H1 (cell line): ENCODE measurements at regions not wholly inside any gene's neighbourhood (a gene's known extent, or its start where the extent isn't known, plus 50 kb on each side); places are given as distances from the start of the nearest gene placed in this dataset.

Experiments
- CTCF ChIA-PET: fragments of 300-600 bp; sonication (Branson Sonifier 250); formaldehyde crosslinking; loops from one replicate; lab custom pipeline; 2021; ENCODE audit not compliant: partially characterized antibody; lab: Charles Lee
- POLR2A ChIA-PET: fragments of 300-600 bp; sonication (Branson Sonifier 250); formaldehyde crosslinking; loops from one replicate; lab custom pipeline; 2021; ENCODE audit warnings: inconsistent platforms; ENCODE audit not compliant: partially characterized antibody; lab: Charles Lee
- DNase-seq, 2 experiments: peaks; one replicate each; pipeline versions ENCODE4 v3.0.0 to v3.0.0-alpha.2; 2010 to 2022; ENCODE audit warnings: low spot score in 2 of 2, low read depth in 1 of 2, mixed read lengths in 1 of 2
- FAIRE-seq: peaks from 2 replicates; lab custom pipeline; 2011; peaks lifted over from hg19 to GRCh38; lab: Jason Lieb, UNC
- H2AFZ ChIP-seq: 2 replicates; pipeline ENCODE4 v1.8.1; 2012; ENCODE audit warnings: low read length, inconsistent platforms
- H2AK5ac ChIP-seq: 2 replicates; pipeline ENCODE4 v1.6.1; 2013; ENCODE audit warnings: low read depth, low read length
- H2BK120ac ChIP-seq: replicated peaks from 2 replicates; pipeline ENCODE3; 2013; ENCODE audit warnings: low read depth, low read length, inconsistent platforms
- H2BK12ac ChIP-seq: 2 replicates; pipeline ENCODE4 v1.6.1; 2013; ENCODE audit warnings: low read depth, low read length
- H2BK15ac ChIP-seq: 2 replicates; pipeline ENCODE4 v1.6.1; 2013; ENCODE audit warnings: low read length
- H2BK20ac ChIP-seq: 2 replicates; pipeline ENCODE4 v1.6.1; 2013; ENCODE audit warnings: low read length
- H2BK5ac ChIP-seq: 2 replicates; pipeline ENCODE4 v1.6.1; 2013; ENCODE audit warnings: low read depth, low read length
- H3K14ac ChIP-seq: 2 replicates; pipeline ENCODE4 v1.6.1; 2013; ENCODE audit warnings: inconsistent platforms; ENCODE audit not compliant: insufficient read length
- H3K18ac ChIP-seq: 2 replicates; pipeline ENCODE4 v1.6.1; 2013; ENCODE audit warnings: low read length; ENCODE audit errors: extremely low read depth
- H3K23ac ChIP-seq: 2 replicates; pipeline ENCODE4 v1.6.1; 2013; ENCODE audit warnings: inconsistent platforms; ENCODE audit not compliant: insufficient read length
- H3K23me2 ChIP-seq: 2 replicates; pipeline ENCODE4 v1.6.1; 2013; ENCODE audit warnings: low read depth, low read length
- H3K27ac ChIP-seq: 2 replicates; pipeline ENCODE4 v1.6.1; 2011; ENCODE audit warnings: low read depth, low read length, inconsistent platforms
- H3K27me3 ChIP-seq, 4 experiments: replicated peaks in 1 of 4; 1 replicate in 1 of 4; 2 replicates in 3 of 4; pipeline versions ENCODE4 v1.6.1 to v1.8.1; 2011 to 2013; ENCODE audit warnings: low read length in 3 of 4, mild to moderate bottlenecking in 3 of 4, inconsistent platforms in 2 of 4, mixed read lengths in 2 of 4, moderate library complexity in 1 of 4; ENCODE audit not compliant: control insufficient read depth in 3 of 4, insufficient read depth in 3 of 4; ENCODE audit errors: extremely low read depth in 1 of 4
- H3K36me3 ChIP-seq, 4 experiments: 2 replicates each; pipeline versions ENCODE4 v1.6.1 to v1.8.1; 2011 to 2013; ENCODE audit warnings: mild to moderate bottlenecking in 4 of 4, low read length in 3 of 4, moderate library complexity in 2 of 4, control low read depth in 1 of 4, inconsistent platforms in 1 of 4; ENCODE audit not compliant: insufficient read depth in 4 of 4, control insufficient read depth in 2 of 4
- H3K4ac ChIP-seq: replicated peaks from 2 replicates; pipeline ENCODE3; 2013; ENCODE audit warnings: low read length, low read depth, mixed read lengths, inconsistent platforms; ENCODE audit not compliant: insufficient read length
- H3K4me1 ChIP-seq, 4 experiments: replicated peaks in 1 of 4; 1 replicate in 1 of 4; 2 replicates in 3 of 4; pipeline versions ENCODE4 v1.6.1 to v1.8.1; 2011 to 2013; ENCODE audit warnings: low read length in 3 of 4, inconsistent platforms in 2 of 4, mixed read lengths in 1 of 4; ENCODE audit not compliant: insufficient read depth in 4 of 4, control insufficient read depth in 3 of 4
- H3K4me2 ChIP-seq, 2 experiments: 2 replicates each; pipeline versions ENCODE4 v1.6.1 to v1.8.1; 2011 to 2013; ENCODE audit warnings: low read depth in 2 of 2, low read length in 2 of 2, control low read depth in 1 of 2, inconsistent platforms in 1 of 2, mild to moderate bottlenecking in 1 of 2; ENCODE audit not compliant: insufficient read depth in 1 of 2
- H3K4me3 ChIP-seq, 4 experiments: fragments of 200-600, 300-600 bp in 1 of 4; sonication (generic), shearing (Covaris generic), sonication (Bioruptor Twin) in 1 of 4; 2 replicates each; pipeline versions ENCODE4 v1.5.1 to v1.8.1; 2011 to 2016; ENCODE audit warnings: low read length in 4 of 4, low read depth in 3 of 4, control low read depth in 2 of 4, inconsistent platforms in 2 of 4, mild to moderate bottlenecking in 2 of 4, mixed read lengths in 1 of 4, moderate library complexity in 1 of 4; ENCODE audit not compliant: insufficient read depth in 2 of 4; ENCODE audit errors: extremely low read depth in 1 of 4
- H3K56ac ChIP-seq: replicated peaks from 2 replicates; pipeline ENCODE3; 2013; ENCODE audit warnings: low read depth, mild to moderate bottlenecking, mixed read lengths, low read length, inconsistent platforms; ENCODE audit not compliant: insufficient read length
- H3K79me1 ChIP-seq: 2 replicates; pipeline ENCODE4 v1.6.1; 2013; ENCODE audit warnings: low read depth, low read length, control low read depth
- H3K79me2 ChIP-seq, 2 experiments: 2 replicates each; pipeline versions ENCODE4 v1.6.1 to v1.8.1; 2012 to 2013; ENCODE audit warnings: low read length in 2 of 2, mild to moderate bottlenecking in 2 of 2, inconsistent platforms in 1 of 2; ENCODE audit not compliant: insufficient read depth in 2 of 2, control insufficient read depth in 1 of 2
- H3K9ac ChIP-seq, 4 experiments: replicated peaks in 1 of 4; 1 replicate in 1 of 4; 2 replicates in 3 of 4; pipeline versions ENCODE4 v1.6.1 to v1.8.1; 2011 to 2013; ENCODE audit warnings: low read depth in 3 of 4, low read length in 3 of 4, control low read depth in 2 of 4, mild to moderate bottlenecking in 2 of 4, moderate library complexity in 2 of 4, inconsistent platforms in 1 of 4; ENCODE audit errors: extremely low read depth in 1 of 4
- H3K9me3 ChIP-seq, 2 experiments: 2 replicates each; pipeline versions ENCODE4 v1.6.1 to v1.8.1; 2012 to 2013; ENCODE audit warnings: mild to moderate bottlenecking in 2 of 2, moderate library complexity in 2 of 2, control low read depth in 1 of 2, inconsistent platforms in 1 of 2, low read depth in 1 of 2, low read length in 1 of 2, mixed read lengths in 1 of 2; ENCODE audit not compliant: insufficient read depth in 2 of 2
- H4K20me1 ChIP-seq, 2 experiments: replicated peaks in 1 of 2; 2 replicates each; pipeline versions ENCODE3 to v1.8.1; 2011 to 2013; ENCODE audit warnings: inconsistent platforms in 2 of 2, low read length in 2 of 2, mild to moderate bottlenecking in 1 of 2; ENCODE audit not compliant: insufficient read depth in 2 of 2, control insufficient read depth in 1 of 2
- H4K5ac ChIP-seq: 2 replicates; pipeline ENCODE4 v1.6.1; 2013; ENCODE audit warnings: low read length, low read depth, mixed read lengths, inconsistent platforms; ENCODE audit not compliant: insufficient read length
- H4K8ac ChIP-seq: 2 replicates; pipeline ENCODE4 v1.8.0; 2013; ENCODE audit warnings: mild to moderate bottlenecking, moderate library complexity, low read length, inconsistent platforms; ENCODE audit not compliant: insufficient read depth; ENCODE audit errors: extremely low read depth
- H4K91ac ChIP-seq: replicated peaks from 2 replicates; pipeline ENCODE3; 2013; ENCODE audit warnings: low read length, mixed read lengths, inconsistent platforms; ENCODE audit not compliant: insufficient read length
- BCL11A ChIP-seq, 2 experiments: IDR thresholded peaks; one replicate each; pipeline ENCODE4 v1.6.1; 2011; ENCODE audit warnings: low read depth in 2 of 2, low read length in 2 of 2, mild to moderate bottlenecking in 2 of 2
- CREB1 ChIP-seq: IDR thresholded peaks from 2 replicates; pipeline ENCODE4 v1.6.1; 2012; ENCODE audit warnings: inconsistent platforms
- EZH2 ChIP-seq: fragments of 200-600 bp; sonication (generic); IDR thresholded peaks from 2 replicates; pipeline ENCODE4 v1.7.1; 2012; ENCODE audit warnings: low read depth, mild to moderate bottlenecking, moderate library complexity, low read length, inconsistent platforms; ENCODE audit not compliant: severe bottlenecking
- HDAC2 ChIP-seq, 2 experiments: fragments of 300-600 bp in 1 of 2; sonication (generic) in 1 of 2; IDR thresholded peaks; 2 replicates each; pipeline ENCODE4 v1.6.1; 2011 to 2012; ENCODE audit warnings: low read depth in 2 of 2, low read length in 2 of 2, mild to moderate bottlenecking in 2 of 2, moderate library complexity in 2 of 2, borderline replicate concordance in 1 of 2, inconsistent platforms in 1 of 2
- JUND ChIP-seq: IDR thresholded peaks from 2 replicates; pipeline ENCODE4 v1.6.1; 2011; ENCODE audit warnings: mild to moderate bottlenecking, improper control_type of control experiment, low read length
- NRF1 ChIP-seq: IDR thresholded peaks from 2 replicates; pipeline ENCODE4 v1.6.1; 2011; ENCODE audit warnings: mild to moderate bottlenecking, low read depth, low read length, improper control_type of control experiment
- RAD21 ChIP-seq, 2 experiments: IDR thresholded peaks in 1 of 2; conservative IDR thresholded peaks in 1 of 2; 2 replicates each; pipeline ENCODE4 v1.6.1; 2011; ENCODE audit warnings: low read depth in 2 of 2, low read length in 2 of 2, improper control_type of control experiment in 1 of 2, inconsistent platforms in 1 of 2, mild to moderate bottlenecking in 1 of 2, moderate library complexity in 1 of 2
- SAP30 ChIP-seq: fragments of 300-600 bp; sonication (generic); IDR thresholded peaks from 2 replicates; pipeline ENCODE4 v1.7.1; 2012; ENCODE audit warnings: low read length, moderate library complexity, mild to moderate bottlenecking, inconsistent platforms; ENCODE audit not compliant: insufficient read depth, insufficient replicate concordance
- SIRT6 ChIP-seq: IDR thresholded peaks from one replicate; pipeline ENCODE4 v1.7.1; 2012; ENCODE audit warnings: low read length, inconsistent platforms
- SP4 ChIP-seq: IDR thresholded peaks from 2 replicates; pipeline ENCODE4 v1.6.1; 2012; ENCODE audit warnings: low read length, inconsistent platforms
- SRF ChIP-seq: IDR thresholded peaks from 2 replicates; pipeline ENCODE4 v1.6.1; 2011; ENCODE audit warnings: mild to moderate bottlenecking, low read depth, low read length, moderate library complexity
- TAF1 ChIP-seq: IDR thresholded peaks from 2 replicates; pipeline ENCODE4 v1.6.1; 2011; ENCODE audit warnings: mild to moderate bottlenecking, low read depth, low read length
- TAF7 ChIP-seq: optimal IDR thresholded peaks from 2 replicates; pipeline ENCODE3; 2011; ENCODE audit warnings: low read depth, mild to moderate bottlenecking, inconsistent platforms, low read length, moderate library complexity, borderline replicate concordance
- YY1 ChIP-seq: IDR thresholded peaks from 2 replicates; pipeline ENCODE4 v1.6.1; 2011; ENCODE audit warnings: low read depth, mild to moderate bottlenecking, low read length
- WGBS, 2 experiments: shearing (Covaris generic) in 1 of 2; methylation state at CpG; one replicate each; pipeline versions ENCODE4 v1.1.6 to v1.1.7; 2013 to 2015; ENCODE audit warnings: low lambda C conversion rate in 2 of 2, mixed read lengths in 2 of 2, inconsistent platforms in 1 of 2, low coverage in 1 of 2, missing lambda C conversion rate in 1 of 2; ENCODE audit not compliant: insufficient replicate concordance in 2 of 2, insufficient coverage in 1 of 2, insufficient read length in 1 of 2; ENCODE audit errors: extremely low coverage in 1 of 2, missing lambda C conversion rate in 1 of 2; 5-methylcytosine and 5-hydroxymethylcytosine counted together
- TF ChIP-seq, protein P1 (sequence below): IDR thresholded peaks from 2 replicates; pipeline ENCODE4 v1.6.1; 2011; ENCODE audit warnings: low read depth, mild to moderate bottlenecking, low read length; ENCODE audit not compliant: insufficient read depth

DNA sequence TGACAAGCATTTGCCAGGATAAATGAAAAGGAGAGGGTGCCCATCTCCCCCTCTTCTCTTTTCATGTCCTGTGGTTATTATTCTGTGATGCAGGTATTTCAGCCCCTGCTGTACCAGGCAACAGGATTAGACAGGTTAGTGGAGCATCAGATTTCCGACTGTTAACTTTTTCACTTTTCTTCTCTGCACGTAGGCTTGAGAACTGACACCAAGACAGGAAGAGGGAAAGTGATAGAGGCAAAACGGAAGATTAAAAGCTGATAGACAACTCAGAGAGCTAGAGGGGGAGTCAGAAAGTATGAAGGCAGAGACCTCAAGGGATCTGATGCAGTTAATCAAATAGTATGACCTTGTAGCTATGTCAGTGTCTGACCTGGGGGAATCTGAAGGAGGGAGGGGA lies 132.8 kb downstream of the SOX9 start:
- Histone ChIP-seq H2BK5ac (no peak overlapping the region), H3K4me3 (no peak overlapping the region), H3K4ac (no peak overlapping the region), H3K4me1 (no peaks in the 10 kb centered on the region), H2BK12ac (no peak overlapping the region), H2BK15ac (no peak overlapping the region), H2BK120ac (no peak overlapping the region), H4K91ac (no peak overlapping the region), H3K27me3 (no peaks in the 10 kb centered on the region), H2AK5ac (no peak overlapping the region), H3K14ac (no peak overlapping the region), H3K27ac (no peak overlapping the region), H3K36me3 (no peaks in the 10 kb centered on the region; a peak in 1 of 8 replicates), H3K79me2 (no peaks in the 10 kb centered on the region), H3K23ac (no peak overlapping the region), H2BK20ac (no peak overlapping the region), H3K9me3 (no peaks in the 10 kb centered on the region), H3K4me2 (no peak overlapping the region), H3K9ac (no peak overlapping the region), H3K18ac (no peak overlapping the region), H4K20me1 (no peaks in the 10 kb centered on the region), H3K79me1 (no peaks in the 10 kb centered on the region), H2AFZ (no peak overlapping the region), H4K5ac (no peak overlapping the region), H3K23me2 (no peaks in the 10 kb centered on the region), H3K56ac (no peak overlapping the region), H4K8ac (no peak overlapping the region)
- FAIRE-seq (no peak), DNase-seq (no peak)
- ChIA-PET CTCF (no interaction called here), POLR2A (no interaction called here)
- WGBS, 2 experiments: 89% methylated on average over 3 of the region's 3 CpGs; no CpG with 5 or more reads in 1 of the 2 experiments
- TF ChIP-seq YY1 (no peak), RAD21 (IDR thresholded peaks at IDR 0.05 in 1 of 2, conservative IDR thresholded peaks at IDR 0.05 in 1 of 2; ENCODE audit: low read depth in 2 of 2, low read length in 2 of 2) (no peak), TAF7 (no peak), BCL11A (IDR thresholded peaks at IDR 0.05; ENCODE audit: low read depth in 2 of 2, low read length in 2 of 2) (no peak), HDAC2 (IDR thresholded peaks at IDR 0.05; ENCODE audit: borderline replicate concordance in 1 of 2, low read depth in 2 of 2, low read length in 2 of 2) (no peak), CREB1 (no peak), EZH2 (no peak), SP4 (no peak), NRF1 (no peak), TAF1 (no peak), JUND (no peak), SIRT6 (no peak), SRF (no peak), SAP30 (no peak)
- TF ChIP-seq, protein P1, sequence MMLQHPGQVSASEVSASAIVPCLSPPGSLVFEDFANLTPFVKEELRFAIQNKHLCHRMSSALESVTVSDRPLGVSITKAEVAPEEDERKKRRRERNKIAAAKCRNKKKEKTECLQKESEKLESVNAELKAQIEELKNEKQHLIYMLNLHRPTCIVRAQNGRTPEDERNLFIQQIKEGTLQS: no peak
